GM21576 (cell line): ENCODE measurements at regions not wholly inside any gene's neighbourhood (a gene's known extent, or its start where the extent isn't known, plus 50 kb on each side); places are given as distances from the start of the nearest gene placed in this dataset.
"Not testable (repeated sequence)": the region's sequence is repeated elsewhere in the genome, so short reads cannot be mapped to it uniquely, and the experiment has no call there.

ENCODE experiments used
- ATAC-seq: cut with Tn5 transposase; IDR thresholded peaks from one replicate; pipeline ENCODE4 v1.9.1; 2021; ENCODE audit warnings: mild to moderate bottlenecking, moderate library complexity; ENCODE audit not compliant: unreplicated experiment

DNA sequence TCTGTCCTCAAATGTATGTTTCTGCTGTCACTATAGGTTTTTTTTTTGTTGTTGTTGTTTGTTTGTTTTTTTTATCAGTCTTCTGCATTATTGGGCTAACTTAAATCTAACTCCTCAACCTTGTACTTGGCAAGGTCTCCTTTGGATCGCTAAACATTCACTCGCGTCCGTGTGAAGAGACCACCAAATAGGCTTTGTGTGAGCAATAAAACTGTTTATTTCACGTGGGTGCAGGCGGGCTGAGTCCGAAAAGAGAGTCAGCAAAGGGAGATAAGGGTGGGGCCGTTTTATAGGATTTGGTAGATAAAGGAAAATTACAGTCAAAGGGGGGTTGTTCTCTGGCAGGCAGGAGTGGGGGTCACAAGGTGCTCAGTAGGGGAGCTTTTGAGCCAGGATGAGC lies 845.6 kb upstream of the ANO3 start:
- ATAC-seq = not testable (repeated sequence)

DNA sequence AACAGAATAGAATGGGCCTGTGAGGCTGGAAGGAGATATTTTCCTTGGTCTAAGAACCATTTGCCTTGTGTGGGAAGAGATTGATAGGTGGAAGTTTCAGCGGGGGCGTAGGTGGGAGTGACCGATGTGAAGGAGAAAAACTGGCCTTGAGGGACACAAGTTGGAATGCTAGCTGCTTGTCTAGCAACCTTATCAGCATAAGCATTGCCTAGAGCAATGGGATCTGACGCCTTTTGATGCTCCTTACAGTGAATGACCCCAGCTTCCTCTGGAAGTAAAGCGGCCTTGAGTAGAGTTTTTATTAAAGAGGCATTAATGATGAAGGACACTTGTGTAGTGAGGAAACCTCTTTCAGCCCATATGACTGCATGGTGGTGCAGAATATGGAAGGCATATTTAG lies 843.8 kb upstream of the ANO3 start:
- not testable (repeated sequence) for ATAC-seq

GRCh38 chr11:25501426-25501825 lies 830.5 kb upstream of the ANO3 start:
- ATAC-seq = not testable (repeated sequence)

DNA sequence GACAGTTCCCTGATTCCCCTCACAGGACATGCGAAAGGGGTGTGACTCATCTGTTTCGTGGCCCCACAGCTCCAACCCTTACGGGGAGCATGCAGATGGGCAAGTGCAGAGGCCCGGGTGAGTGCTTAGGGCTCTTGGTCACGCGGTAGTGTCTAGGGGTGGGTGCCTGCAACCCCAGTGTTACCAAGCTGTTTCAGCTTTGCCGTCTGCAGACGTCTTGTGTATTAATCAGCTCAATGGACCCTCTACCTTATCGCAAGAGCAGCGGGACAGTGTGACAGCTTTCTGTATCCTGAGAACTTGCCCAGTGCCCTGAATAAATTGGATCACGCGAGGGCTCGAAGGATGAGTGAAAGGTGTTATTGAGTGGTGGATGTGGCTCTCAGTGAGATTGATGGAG lies 816.4 kb upstream of the ANO3 start:
- no peak for ATAC-seq

- no peak for ATAC-seq
Measured at GRCh38 chr11:25520459-25520858, 811.5 kb upstream of the ANO3 start.

DNA sequence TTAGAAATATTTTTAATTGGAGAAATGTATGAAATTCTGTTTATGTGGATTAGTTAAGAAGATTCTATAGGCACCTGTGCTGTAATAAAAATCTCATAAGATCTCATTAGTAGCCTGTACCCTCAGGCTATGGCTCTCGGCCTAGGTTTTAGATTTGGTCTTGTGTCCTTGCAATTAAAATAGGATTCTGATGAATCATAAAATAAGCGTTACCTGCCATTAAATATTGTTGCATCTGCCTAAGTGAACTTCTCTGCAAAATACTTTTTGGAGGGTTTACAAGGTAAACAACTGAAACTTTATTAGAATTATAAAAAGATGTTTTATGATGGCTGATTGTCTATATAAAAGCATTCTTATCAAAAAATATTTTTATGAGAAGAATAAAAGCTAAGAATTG lies 804.1 kb upstream of the ANO3 start:
- ATAC-seq = no peak

DNA sequence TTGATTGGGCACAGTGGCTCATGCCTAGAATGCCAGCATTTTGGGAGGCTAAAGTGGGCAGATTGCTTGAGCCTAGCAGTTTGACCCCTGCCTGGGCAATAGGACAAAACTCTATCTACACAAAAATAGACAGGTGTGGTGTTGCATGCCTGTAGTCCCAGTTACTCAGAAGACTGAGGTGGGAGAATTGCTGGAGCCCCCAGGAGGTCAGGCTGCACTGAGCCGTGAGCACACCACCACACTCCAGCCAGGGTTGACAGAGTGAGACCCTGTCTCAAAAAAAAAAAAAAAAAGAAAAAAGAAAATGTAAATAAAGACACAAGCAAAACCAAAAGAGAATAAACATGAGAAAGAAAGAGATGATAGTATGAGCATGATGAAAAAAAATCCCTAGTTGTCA lies 802.4 kb upstream of the ANO3 start:
- ATAC-seq = no peak

GRCh38 chr11:25535467-25536272 lies 796.3 kb upstream of the ANO3 start:
- no peak for ATAC-seq

- ATAC-seq = no peak
Measured at GRCh38 chr11:25536289-25536688, 795.6 kb upstream of the ANO3 start.

GRCh38 chr11:25537393-25537792 lies 794.5 kb upstream of the ANO3 start:
- ATAC-seq = no peak

GRCh38 chr11:25547292-25547691 lies 784.6 kb upstream of the ANO3 start:
- ATAC-seq = no peak

DNA sequence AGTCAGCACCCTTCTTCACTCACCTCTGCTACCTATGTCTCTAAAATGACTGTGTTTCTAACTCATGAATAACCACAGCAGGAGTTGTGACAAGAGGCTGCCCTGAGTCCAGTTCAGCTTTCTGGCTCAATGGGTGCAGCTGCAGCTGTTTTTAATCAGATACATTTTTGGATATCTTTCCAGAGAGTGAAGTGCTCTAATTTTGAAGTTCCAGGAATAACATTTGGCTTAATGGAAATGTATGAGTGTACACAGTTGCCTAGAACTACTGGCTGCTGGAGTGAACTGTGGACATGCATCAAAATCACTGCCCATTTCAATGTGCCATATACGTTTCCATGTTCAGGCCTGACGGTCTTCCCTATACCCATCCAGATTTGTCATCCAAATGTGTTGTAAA lies 769.5 kb upstream of the ANO3 start:
- no peak for ATAC-seq

DNA sequence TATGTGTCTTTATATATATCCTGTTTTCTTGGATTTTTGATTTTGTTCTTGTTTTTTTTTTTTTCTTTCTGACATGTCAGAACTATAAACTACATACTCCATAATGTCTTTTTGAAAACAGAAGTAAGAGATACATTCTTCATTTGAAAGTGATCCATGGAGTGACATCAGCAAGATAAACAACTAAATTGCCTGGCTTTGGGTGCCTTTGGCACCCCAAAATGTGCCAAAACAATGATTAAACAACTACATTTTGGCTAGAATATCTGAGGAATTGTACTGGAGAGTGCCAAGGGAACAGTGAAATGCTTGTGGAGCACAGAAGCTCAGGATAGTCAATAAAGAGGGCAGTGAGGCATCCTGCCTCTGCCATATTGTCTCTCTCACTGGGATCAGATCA lies 766.1 kb upstream of the ANO3 start:
- ATAC-seq = no peak

GRCh38 chr11:25566298-25567200 lies 765.4 kb upstream of the ANO3 start:
- no peak for ATAC-seq

DNA sequence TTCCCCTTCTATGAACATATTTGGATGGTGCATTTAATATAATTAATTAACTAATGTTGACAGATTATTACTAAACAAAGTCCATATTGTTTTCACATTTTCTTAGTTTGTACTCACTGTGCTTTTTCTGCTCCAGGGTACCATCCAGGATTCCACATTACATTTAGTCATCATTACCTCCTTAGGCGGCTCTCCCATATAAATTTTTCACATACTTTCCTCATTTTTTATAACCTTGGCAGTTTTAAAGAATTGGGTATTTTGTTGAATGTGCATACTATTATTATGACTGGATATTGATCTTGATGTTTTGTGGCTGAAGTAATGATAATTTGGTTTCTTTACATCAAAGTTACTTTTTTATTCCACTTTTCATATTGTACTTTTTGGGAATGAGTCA lies 755.6 kb upstream of the ANO3 start:
- no peak for ATAC-seq

GRCh38 chr11:25579554-25579953 lies 752.4 kb upstream of the ANO3 start:
- not testable (repeated sequence) for ATAC-seq

DNA sequence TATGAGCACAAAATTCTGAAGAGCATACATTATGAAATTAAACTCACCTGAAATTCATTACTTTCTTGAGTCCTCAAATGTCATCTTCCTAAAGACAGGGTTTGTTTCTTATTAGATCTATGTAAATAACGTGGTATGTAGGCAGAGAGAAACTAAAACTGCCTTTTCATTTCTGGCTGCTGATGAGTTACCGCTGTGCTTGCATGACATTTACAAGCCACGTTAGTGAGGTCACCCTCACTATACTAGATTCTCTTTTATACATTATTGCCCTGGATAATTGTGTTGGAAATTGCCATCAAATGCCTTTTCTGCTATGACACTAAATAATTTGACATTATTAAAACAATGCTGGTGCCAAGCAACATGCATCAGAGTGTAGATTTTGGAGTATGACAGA lies 748.3 kb upstream of the ANO3 start:
- ATAC-seq = no peak

GRCh38 chr11:25587496-25587895 lies 744.4 kb upstream of the ANO3 start:
- no peak for ATAC-seq

GRCh38 chr11:25593221-25593620 lies 738.7 kb upstream of the ANO3 start:
- ATAC-seq = no peak

GRCh38 chr11:25596701-25597100 lies 735.2 kb upstream of the ANO3 start:
- no peak for ATAC-seq

DNA sequence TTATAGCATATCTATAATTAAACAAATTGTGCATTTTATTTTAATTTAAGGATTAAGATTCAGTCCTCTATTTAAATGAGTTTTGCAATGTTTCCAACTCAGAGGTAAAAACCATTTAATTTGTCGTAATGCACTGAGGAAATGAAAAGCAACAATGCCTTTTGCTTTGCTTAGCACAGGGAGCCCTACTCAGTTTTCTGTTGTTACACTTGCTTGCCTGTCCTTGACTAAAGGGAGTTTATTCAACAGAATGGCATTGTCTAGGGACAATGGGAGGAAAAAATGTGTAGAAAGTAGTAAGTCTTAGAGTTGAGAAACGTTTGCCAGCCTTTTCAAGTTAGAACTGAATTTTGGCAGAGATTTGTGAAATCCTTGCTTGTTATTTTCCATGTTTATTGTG lies 734.2 kb upstream of the ANO3 start:
- ATAC-seq = no peak

GRCh38 chr11:25602149-25602548 lies 729.8 kb upstream of the ANO3 start:
- no peak for ATAC-seq
